SK-N-DZ (cell line): ENCODE measurements at regions not wholly inside any gene's neighbourhood (a gene's known extent, or its start where the extent isn't known, plus 50 kb on each side); places are given as distances from the start of the nearest gene placed in this dataset.

Experiments
- DNase-seq: peaks from one replicate; pipeline ENCODE4 v3.0.0-alpha.2; 2015; ENCODE audit warnings: low spot score

DNA sequence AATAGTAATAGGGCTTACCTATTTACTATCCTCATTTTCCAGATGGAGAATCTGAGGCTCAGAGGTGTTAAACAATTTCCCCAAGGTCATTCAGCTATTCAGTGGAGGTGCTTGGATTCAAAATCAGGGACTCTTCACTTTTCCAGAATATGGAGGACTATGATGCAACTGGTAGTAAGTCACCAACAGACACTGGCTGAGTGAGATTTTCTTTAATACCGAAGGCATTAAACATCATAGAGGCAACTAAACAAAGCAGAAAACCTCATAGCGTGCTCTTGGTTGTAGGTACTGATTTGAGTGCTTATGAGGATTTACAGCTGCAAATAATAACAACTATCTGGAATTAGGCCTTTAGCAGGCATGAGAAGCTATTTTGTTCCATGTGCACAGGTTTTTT lies 134.4 kb downstream of the DLEU7 start:
- no peak for DNase-seq

DNA sequence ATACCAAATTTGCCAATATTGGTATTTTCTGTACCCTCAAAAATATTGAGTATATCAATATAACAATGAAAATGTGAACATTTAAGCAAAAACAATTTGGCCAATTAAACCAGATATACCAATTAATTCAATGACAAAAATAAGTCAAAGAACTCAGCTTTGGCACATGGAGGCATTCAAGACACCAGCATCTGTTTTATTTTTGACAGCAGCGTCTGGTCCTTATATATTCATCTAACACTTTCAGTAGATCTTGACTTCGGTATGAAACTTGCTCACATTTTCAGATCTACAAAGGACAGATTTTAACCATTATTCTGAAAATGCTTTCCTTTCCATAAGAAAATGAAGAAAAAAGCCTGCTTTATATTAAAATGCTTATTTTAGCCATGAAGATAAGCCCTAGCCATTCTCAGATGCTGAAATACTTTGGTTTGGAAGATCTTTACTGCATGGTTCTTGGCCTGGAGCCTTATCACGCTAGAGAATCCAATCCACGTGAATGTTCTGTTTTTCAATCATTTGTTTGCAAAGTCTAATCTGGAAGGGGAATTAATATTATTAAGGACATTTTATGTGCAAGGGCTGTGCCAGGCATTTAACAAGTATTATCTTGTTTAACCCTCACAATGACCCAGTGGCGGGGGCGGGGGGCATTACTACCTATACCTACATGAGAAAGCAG lies 132.2 kb downstream of the DLEU7 start:
- DNase-seq = no peak

DNA sequence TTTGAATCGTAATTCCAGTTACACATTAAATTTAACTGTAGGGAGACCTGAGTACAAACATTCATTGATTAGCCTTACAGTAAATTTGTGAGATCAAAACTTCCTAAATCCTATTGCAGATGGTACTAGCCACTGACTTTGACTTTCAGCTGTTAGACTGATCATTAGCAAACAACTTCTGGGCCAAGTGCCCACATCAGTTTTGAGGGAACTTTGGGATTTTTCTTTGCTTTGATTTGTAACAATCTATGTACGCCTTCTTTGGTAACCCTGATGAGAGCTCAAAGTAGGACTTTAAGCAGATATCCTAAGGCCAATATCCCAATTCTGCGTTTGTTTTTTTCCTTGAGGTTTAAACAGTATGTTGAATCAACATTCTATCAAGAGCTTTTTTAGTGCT lies 131.5 kb downstream of the DLEU7 start:
- DNase-seq = no peak

DNA sequence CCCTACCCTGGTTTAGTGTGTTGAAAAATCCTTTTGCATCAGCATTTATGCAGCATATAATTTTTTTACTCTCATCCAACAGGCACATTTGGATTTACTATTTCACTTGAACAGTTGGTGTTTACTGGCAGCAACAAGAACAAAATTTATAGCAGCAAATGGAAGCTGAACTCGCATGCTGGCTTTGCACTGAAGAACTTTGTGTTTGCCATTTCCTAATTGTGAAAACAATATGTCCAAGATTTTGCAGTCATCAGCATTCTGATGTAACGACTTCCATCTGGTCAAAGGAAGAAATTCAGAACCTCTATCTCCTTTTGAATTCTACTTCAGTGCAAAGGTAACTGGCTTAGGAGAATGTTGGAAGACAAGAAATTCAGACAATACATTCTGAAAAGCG lies 131.0 kb downstream of the DLEU7 start:
- DNase-seq = no peak

DNA sequence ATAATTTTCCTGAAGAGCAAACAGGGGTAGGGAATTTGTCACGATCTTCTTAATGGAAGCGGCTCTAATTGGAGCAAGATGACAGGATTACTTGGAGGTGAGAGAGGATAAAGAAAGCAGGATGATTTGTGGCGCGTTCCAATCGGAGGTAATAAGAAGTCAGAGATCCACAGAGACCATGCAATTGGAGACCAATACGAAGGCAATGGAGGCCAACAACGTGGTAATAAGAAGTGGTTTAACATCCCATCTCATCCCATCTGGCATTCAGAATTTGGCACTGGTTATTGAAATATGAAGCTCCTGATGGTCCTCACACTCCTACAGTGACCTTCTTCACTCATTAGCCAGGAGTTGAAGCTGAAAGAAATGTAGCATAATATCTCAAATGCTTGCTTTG lies 130.6 kb downstream of the DLEU7 start:
- DNase-seq = no peak

DNA sequence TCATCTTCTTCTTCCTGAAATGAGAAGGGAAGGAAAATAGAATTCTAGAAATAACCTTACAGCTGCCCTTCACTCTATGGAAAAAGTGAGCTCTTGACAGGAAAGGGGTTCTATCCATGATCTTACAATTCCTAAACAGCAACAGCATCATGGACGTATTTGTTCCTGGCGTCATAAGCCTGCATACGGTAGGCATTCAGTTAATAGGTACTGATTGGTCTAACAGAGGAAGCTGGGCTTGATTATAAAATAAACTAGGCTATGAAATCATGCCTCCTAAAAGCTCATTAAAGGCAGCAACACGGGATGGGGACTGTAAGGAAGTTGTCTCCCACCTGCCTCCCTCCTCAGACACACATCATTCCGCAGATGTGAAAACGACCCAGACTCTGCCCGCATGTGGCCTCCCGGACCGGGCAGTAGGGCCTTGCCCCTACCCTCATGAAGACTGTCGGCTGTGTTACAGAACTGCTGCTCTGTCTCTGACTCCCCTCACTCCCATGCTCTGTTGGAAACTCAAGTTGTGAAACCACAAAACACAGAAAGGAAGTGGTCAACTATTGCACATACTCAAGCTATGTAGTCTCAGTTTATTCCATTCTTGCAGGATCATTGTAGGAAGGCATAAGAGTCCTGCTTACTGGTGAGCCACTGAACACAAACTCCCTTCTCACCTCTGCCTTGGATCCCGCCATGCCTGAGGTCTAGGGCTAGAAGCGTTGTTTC lies 129.8 kb downstream of the DLEU7 start:
- DNase-seq = no peak

DNA sequence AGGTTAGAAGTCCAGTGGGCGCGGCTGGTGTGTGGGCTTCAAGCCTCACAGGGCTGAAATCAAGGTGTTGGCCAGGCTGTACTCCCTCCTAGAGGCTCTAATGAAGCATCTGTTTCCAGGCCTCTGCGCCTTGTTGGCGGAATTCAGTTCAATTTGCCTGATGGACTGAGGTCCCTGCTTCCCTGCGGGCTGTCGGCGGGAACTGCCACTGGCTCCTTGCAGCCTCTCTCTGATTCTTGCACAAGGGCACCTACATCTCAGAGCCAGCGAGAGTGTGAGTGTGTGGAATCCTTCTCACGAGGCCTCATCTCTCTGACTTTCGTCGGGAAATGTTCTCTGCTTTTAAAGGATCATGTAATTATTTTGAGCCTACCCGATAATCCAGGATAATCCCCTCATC lies 128.6 kb downstream of the DLEU7 start:
- no peak for DNase-seq

DNA sequence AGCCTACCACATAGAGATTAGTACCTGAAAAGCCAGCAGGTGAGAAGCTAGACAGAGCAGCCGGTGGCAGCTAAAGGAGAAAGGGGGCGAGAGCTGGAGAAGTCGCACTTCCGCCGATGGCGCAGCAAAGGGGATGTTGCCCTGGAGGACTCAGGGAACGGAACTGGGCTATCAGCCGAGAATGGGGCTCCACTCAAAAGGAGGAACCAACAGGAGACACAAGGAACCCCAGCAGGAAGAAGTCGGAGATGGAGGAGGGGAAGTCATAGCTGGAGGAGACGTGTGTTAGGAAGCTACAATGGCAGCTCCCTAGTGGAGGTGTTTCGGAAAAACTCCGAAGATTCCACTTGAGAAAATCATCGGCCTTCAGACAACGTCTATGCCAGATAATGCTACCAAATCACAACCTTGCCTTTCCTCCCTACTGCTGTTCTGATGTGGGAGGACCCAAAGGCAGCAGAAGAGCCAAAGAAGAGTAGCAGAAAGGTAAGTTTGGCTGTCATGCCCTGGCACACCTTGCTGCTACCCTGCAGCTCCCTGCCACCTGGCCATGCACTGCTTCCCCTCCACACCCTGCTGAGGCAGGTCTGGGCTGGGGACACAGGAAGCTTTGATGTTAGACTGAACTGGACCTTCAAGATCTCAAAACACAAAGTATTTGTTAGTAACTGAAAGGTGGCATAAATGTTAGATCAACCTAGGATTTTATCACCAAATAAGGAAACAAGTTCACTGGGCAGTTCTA lies 127.9 kb downstream of the DLEU7 start:
- DNase-seq = no peak

DNA sequence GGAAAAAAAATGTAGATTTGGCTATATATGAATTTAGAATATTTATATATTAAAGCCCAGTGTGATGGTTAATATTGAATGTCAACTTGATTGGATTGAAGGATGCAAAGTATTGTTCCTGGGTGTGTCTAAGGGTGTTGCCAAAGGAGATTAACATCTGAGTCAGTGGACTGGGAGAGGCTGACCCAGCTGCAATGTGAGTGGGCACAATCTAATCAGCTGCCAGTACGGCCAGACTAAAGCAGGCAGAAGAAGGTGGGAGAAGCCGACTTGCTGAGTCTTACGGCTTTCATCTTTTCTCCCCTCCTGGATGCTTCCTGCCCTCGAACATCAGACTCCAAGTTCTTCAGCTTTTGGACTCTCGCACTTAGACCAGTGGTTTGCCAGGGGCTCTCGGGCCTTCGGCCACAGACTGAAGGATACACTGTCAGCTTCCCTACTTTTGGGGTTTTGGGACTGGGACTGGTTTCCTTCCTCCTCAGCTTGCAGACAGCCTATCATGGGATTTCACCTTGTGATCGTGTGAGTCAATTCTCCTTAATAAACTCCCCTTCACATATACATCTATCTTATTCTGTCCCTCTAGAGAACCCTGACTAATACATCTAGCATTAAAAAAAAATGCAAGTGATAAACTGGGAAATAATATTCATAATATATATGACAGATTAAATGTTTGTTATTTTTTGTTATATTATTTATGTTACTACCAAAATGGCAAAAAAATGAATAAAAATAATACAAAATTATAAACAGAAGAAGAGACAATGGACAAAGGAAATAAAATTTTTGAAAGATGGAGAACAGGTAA lies 122.4 kb downstream of the DLEU7 start:
- DNase-seq = no peak

DNA sequence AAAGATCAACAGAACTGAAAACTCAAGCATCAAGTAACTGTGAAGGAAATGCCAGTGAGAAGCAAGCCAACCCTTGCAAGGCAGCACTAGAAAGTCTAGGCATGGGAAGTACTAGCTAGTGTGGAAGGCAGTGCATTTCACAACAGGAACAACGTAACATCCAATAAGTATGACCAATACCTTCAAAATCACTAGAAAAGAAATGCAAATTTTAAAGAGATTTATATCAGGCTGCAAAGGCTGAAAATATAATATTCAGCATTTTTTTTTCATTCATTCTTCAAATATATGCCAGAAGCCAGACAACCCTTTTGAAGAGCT lies 121.9 kb downstream of the DLEU7 start:
- no peak for DNase-seq

DNA sequence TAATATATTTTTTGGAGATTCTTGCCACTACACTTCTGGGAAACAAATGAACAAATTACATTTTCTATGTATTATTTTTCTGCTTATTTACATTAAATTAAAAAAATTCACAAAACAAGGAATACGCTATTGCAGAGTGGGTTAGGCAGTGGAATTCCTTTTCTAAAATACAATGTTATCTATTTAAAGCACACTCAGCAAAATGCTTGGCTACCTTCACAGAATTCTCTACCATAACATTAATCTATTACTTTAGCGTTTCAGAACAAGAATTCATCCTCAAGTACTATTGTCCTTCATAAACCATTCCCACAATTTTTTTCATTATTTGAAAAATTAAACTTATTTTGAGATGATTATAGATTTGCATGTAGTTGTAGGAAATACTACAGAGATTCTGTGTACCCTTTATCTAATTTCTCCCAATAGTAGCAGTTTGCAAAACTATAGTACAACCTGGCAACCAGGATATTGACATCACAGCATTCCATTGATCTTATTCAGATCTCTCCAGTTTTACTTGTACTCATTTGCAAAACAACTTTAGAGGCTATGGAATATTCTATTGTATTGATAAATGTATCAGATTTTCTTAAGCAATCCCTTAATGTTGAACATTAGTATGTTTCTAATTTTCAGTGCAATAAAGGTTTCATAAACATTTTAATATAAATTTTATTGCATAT lies 120.9 kb downstream of the DLEU7 start:
- no peak for DNase-seq

DNA sequence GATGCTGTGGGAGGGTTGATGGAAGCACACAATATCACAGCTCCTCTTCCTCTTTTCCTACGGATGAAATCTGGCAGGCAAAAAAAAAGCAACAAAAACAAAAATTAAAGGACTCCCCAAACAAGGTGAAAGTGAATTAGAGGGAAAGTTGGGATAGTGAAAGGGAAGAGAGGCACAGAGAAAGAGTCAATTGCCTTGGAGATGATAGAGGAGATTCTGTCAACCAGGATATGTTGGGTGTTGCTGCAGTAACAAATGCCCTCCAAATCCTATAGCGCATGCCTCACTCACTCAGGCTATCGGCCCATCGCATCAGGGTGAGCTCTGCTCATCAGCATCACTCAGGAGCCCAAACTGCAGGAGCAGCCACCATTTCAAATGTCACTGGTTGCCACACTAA lies 119.1 kb downstream of the DLEU7 start:
- no peak for DNase-seq

DNA sequence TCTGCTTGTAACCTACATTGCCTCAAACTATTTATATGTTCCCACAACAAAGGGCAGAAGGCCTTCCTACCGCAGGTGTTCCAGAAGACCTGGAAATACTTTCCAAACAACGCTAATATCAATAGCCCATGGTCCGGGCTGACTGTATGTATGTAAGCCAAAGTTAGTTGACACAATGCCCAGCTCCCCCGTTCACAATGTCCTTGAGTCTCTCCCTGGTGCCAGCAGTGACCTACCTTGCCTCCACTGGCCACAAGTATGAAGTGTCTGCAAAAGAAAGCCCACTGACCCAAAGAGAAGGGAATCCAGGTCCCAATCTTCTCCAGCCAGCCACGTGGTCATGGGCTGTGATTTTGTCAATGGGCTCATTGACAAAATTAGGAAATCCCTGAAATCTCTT lies 118.6 kb downstream of the DLEU7 start:
- DNase-seq = no peak

DNA sequence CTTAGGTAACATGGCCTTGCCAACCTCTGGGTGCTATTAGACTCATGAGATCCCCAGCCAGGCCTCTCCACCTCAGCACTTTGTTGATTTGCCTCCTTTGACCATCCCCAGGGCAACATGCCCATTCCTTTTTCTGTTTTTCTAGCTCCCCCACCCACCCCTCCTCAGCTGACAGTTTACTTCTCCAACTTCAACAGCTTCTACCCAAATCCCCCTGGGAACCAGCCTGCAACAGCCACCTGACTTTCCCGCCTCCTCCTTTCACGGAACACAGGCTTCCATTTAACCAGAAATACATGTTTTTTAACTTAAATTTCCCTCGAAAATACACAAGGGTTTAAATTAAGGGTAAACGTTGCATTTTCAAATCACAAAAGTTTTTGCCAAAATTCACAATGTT lies 117.3 kb downstream of the DLEU7 start:
- DNase-seq = no peak

DNA sequence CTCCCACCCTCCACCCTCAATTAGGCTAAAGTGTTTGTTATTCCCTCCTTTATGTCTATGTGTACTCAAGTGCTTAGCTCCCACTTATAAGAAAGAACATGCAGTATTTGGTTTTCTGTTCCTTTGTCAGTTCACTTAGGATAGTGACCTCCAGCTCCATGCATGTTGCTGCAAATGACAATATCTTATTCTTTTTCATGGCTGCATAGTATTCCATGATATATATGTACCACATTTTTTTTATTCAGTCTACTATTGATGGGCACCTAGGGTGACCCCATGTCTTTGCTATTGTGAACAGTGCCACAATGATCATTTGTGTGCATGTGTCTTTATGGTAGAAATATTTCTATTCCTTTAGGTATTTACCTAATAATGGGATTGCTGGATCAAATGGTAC lies 114.3 kb downstream of the DLEU7 start:
- no peak for DNase-seq

DNA sequence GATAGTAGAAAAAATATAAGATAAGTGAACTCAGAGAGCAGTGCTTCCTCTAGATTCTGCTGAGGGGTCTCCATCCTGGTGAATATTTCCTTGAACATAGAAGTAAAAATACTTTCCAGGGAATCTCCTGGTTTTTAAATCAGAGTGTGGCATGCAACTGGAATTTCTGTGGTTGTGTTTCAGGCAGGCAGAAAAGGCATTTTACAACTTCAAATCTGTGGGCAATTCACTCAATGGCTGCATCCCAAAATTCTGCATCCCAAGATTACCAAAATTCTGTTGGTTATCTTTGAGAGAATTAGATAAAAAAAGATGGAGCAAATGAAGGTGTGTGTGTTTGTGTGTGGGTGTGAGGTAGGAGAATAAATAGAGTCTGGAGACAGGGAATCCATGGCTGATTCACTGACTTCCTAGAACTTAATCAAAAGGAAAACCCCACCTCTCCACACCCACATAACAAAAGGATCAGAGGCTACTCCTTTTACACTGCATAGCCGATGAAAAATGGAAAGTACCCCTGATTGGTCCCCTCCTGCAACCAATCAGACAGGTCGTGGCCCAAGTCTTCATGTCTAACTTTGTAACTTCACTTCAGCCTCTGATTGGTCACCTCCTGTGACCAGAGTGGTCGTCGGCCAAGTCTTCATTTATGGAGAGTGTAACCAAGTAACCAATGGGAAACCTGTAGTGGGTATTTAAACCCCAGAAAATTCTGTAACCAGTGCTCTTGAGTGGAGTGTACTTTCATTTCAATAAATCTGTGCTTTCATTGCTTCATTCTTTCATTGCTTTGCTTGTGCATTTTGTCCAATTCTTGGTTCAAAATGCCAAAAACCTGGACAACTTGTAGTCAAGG lies 112.8 kb downstream of the DLEU7 start:
- DNase-seq = no peak

DNA sequence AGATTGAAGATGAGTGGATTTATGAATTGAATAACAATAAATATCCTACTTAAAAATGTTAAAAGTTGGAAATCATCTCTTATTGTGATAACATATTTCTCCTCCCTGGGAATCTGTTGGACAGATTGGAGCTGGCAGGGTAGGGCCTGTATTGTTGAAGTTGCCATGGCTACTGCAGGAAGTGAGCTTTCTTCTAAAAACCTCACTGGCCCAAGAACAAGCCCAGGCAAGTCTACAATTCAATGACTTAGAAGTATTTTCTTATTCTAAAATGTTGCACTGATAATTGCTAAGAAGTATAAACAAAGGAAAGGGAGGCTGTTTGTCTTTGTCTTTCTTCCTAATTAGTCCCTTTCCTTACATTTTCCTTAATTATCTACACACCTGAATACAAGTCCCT lies 112.1 kb downstream of the DLEU7 start:
- DNase-seq = no peak

DNA sequence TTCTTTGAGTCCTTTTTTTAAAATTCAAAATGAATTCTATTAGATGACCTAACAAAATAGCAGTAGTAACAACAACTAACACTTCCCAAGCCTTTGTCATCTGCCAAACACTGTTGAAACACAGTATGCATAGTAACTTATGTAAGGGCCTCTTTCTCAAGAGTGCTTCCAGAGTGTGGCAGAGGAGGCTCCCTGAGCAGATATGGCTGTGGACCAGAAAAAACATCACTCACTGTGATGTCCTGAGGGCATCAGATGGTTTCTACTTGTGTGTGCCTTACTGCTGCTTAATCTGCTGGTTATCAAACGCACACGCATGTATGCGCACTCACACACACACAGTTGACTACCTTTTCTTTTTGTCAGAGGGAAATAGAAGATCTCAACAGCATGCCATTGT lies 110.8 kb downstream of the DLEU7 start:
- DNase-seq = no peak

DNA sequence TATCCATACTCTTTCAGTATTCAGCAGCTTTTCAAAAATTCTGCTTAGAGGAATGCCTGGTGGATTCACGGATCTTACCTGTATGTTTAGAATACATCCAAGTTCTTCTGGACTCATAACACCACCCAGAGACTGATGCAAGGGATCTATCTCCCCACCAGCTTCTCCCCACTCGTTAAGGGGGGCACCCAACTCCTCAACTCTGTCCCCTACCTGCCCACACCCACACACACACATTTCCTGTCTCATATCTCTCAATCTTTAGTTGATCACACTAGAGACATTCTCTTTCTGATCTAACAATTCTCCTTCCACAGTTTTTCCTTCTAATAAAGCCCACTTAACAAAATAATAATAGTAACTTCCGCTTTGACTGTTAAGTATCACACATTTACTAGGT lies 110.1 kb downstream of the DLEU7 start:
- DNase-seq = no peak

DNA sequence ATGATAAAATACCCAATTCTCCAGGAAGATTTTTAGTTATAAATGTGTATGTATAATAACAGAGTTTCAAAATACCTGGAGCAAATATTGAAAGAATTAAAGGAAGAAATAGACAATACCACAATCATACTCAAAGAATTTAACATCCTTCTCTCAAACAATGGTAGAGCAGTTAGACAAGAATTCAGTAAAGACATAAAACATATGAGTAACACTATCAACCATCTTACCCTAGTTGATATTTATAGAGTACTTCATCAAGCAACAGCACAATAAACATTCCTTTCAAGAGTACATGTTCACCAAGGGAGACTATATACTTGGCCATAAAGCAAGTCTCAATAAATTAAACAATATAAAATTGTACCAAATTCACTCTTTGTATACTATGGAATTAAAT lies 108.4 kb downstream of the DLEU7 start:
- no peak for DNase-seq
